Fibroblast of lung (primary cell): ENCODE measurements at regions not wholly inside any gene's neighbourhood (a gene's known extent, or its start where the extent isn't known, plus 50 kb on each side); places are given as distances from the start of the nearest gene placed in this dataset.

ENCODE experiments used
- DNase-seq, 2 donors: peaks; one replicate each; pipeline versions ENCODE4 v3.0.0 to v3.0.0-alpha.2; 2010; ENCODE audit warnings: low read depth in 2 of 2
- H2AFZ ChIP-seq: 2 replicates; pipeline ENCODE4 v1.5.1; 2012; ENCODE audit warnings: low read length, control low read depth, inconsistent platforms
- H3K27ac ChIP-seq: 2 replicates; pipeline ENCODE4 v1.5.1; 2011; ENCODE audit warnings: low read length, control low read depth; ENCODE audit not compliant: insufficient read depth
- H3K27me3 ChIP-seq: 2 replicates; pipeline ENCODE4 v1.5.1; 2011; ENCODE audit warnings: mild to moderate bottlenecking, low read length; ENCODE audit not compliant: control insufficient read depth, insufficient read depth
- H3K36me3 ChIP-seq: 2 replicates; pipeline ENCODE4 v1.5.1; 2011; ENCODE audit warnings: low read length; ENCODE audit not compliant: control insufficient read depth, insufficient read depth
- H3K4me1 ChIP-seq: 2 replicates; pipeline ENCODE4 v1.5.1; 2011; ENCODE audit warnings: low read length; ENCODE audit not compliant: control insufficient read depth, insufficient read depth; ENCODE audit errors: extremely low read depth
- H3K4me2 ChIP-seq: 2 replicates; pipeline ENCODE4 v1.5.1; 2011; ENCODE audit warnings: low read length, control low read depth; ENCODE audit not compliant: insufficient read depth; ENCODE audit errors: extremely low read depth
- H3K4me3 ChIP-seq, 4 experiments: fragments of 200-600 bp in 1 of 4; sonication (generic) in 1 of 4; replicated peaks in 1 of 4; 2 replicates each; pipeline ENCODE4 v1.5.1; 2011 to 2016; ENCODE audit warnings: low read length in 4 of 4, low read depth in 3 of 4, mild to moderate bottlenecking in 3 of 4, control low read depth in 2 of 4, inconsistent platforms in 1 of 4, mixed read lengths in 1 of 4; ENCODE audit not compliant: insufficient read depth in 1 of 4; ENCODE audit errors: control extremely low read depth in 1 of 4
- H3K79me2 ChIP-seq: 2 replicates; pipeline ENCODE4 v1.5.1; 2012; ENCODE audit warnings: mild to moderate bottlenecking, low read length, inconsistent platforms; ENCODE audit not compliant: control insufficient read depth, insufficient read depth
- H3K9ac ChIP-seq: 2 replicates; pipeline ENCODE4 v1.5.1; 2011; ENCODE audit warnings: mild to moderate bottlenecking, low read length, control low read depth; ENCODE audit not compliant: insufficient read depth
- H3K9me3 ChIP-seq: 2 replicates; pipeline ENCODE4 v1.5.1; 2012; ENCODE audit warnings: low read depth, low read length; ENCODE audit not compliant: control insufficient read depth, insufficient read depth
- H4K20me1 ChIP-seq: 2 replicates; pipeline ENCODE4 v1.5.1; 2011; ENCODE audit warnings: low read length; ENCODE audit not compliant: control insufficient read depth, insufficient read depth; ENCODE audit errors: extremely low read depth
- EZH2 ChIP-seq: IDR thresholded peaks from 2 replicates; pipeline ENCODE4 v1.5.1; 2012; ENCODE audit warnings: low read length, control low read depth, mild to moderate bottlenecking; ENCODE audit errors: missing control alignments
- TF ChIP-seq, protein P1 (sequence below), 2 donors: IDR thresholded peaks in 1 of 2; conservative IDR thresholded peaks in 1 of 2; 1 replicate in 1 of 2; 2 replicates in 1 of 2; pipeline ENCODE4 v1.5.1; 2011 to 2012; ENCODE audit warnings: low read length in 2 of 2, control low read depth in 1 of 2, inconsistent platforms in 1 of 2, low read depth in 1 of 2, mild to moderate bottlenecking in 1 of 2

DNA sequence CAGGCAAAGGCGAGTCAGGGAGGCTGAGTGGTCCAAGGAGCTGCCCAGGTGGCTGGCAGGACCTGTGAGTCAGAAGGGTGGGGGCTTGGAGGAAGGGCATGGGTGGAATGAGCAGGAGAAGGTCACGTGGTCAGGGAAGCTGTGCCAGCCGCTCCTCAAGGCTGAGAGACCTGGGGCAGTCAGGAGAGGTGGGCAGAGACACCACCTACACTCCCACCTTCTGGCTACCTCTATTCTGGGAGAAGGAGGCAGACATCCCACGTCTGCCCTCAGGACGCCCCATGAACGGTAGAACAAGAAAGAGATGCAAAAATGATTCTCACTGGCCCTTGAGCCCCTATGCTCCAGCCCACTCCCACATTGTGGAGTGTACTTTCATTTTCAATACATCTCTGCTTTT is 151.8 kb upstream of the RAB4A start:
- Histone ChIP-seq H3K9me3 (no peaks in the 10 kb centered on the region), H3K27me3 (no peaks in the 10 kb centered on the region)

DNA sequence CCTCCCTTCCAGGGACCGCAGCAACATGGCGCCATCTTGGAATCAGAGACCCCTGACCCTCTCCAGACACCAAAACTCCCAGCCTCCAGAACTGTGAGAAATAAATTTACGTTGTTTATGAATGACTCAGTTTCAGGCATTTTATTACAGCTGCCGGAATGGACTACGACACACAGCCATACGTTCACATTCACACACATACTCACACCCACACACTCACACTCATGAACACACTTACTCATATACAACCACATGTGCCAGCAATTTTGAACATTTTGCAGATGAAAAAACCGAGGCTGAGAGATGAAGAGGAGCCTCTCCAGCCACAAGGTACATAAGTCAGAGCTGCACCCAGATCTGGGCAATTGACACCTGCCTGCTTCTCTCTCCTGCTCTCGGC is 151.0 kb upstream of the RAB4A start:
- Histone ChIP-seq H3K27me3 (no peaks in the 10 kb centered on the region), H3K4me2 (no peak overlapping the region), H3K79me2 (no peaks in the 10 kb centered on the region), H3K4me1 (no peaks in the 10 kb centered on the region), H4K20me1 (no peaks in the 10 kb centered on the region), H3K4me3 (no peak overlapping the region), H2AFZ (no peak overlapping the region), H3K9me3 (no peaks in the 10 kb centered on the region), H3K27ac (no peak overlapping the region), H3K9ac (no peak overlapping the region), H3K36me3 (no peaks in the 10 kb centered on the region)
- no peak for TF ChIP-seq EZH2
- TF ChIP-seq, protein P1, sequence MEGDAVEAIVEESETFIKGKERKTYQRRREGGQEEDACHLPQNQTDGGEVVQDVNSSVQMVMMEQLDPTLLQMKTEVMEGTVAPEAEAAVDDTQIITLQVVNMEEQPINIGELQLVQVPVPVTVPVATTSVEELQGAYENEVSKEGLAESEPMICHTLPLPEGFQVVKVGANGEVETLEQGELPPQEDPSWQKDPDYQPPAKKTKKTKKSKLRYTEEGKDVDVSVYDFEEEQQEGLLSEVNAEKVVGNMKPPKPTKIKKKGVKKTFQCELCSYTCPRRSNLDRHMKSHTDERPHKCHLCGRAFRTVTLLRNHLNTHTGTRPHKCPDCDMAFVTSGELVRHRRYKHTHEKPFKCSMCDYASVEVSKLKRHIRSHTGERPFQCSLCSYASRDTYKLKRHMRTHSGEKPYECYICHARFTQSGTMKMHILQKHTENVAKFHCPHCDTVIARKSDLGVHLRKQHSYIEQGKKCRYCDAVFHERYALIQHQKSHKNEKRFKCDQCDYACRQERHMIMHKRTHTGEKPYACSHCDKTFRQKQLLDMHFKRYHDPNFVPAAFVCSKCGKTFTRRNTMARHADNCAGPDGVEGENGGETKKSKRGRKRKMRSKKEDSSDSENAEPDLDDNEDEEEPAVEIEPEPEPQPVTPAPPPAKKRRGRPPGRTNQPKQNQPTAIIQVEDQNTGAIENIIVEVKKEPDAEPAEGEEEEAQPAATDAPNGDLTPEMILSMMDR (conservative IDR thresholded peaks at IDR 0.05 in 1 of 2, IDR thresholded peaks at IDR 0.05 in 1 of 2; ENCODE audit: low read depth in 1 of 2, low read length in 2 of 2) = no peak
- peak in 1 of 2 donors; percentile 51 for DNase-seq

More for the DNA sequence above, 151.8 kb upstream of the RAB4A start:
- no peaks in the 10 kb centered on the region for H3K36me3 ChIP-seq
- H3K4me3 ChIP-seq = no peak overlapping the region
- no peak overlapping the region for H3K27ac ChIP-seq
- TF ChIP-seq, protein P1 (conservative IDR thresholded peaks at IDR 0.05 in 1 of 2, IDR thresholded peaks at IDR 0.05 in 1 of 2; ENCODE audit: low read depth in 1 of 2, low read length in 2 of 2) = no peak
- no peak for TF ChIP-seq EZH2
- no peaks in the 10 kb centered on the region for H4K20me1 ChIP-seq
- H2AFZ ChIP-seq = no peak overlapping the region
- H3K4me1 ChIP-seq = no peaks in the 10 kb centered on the region
- H3K4me2 ChIP-seq = no peak overlapping the region
- H3K9ac ChIP-seq = no peak overlapping the region
- DNase-seq = no peak
- H3K79me2 ChIP-seq = no peaks in the 10 kb centered on the region

DNA sequence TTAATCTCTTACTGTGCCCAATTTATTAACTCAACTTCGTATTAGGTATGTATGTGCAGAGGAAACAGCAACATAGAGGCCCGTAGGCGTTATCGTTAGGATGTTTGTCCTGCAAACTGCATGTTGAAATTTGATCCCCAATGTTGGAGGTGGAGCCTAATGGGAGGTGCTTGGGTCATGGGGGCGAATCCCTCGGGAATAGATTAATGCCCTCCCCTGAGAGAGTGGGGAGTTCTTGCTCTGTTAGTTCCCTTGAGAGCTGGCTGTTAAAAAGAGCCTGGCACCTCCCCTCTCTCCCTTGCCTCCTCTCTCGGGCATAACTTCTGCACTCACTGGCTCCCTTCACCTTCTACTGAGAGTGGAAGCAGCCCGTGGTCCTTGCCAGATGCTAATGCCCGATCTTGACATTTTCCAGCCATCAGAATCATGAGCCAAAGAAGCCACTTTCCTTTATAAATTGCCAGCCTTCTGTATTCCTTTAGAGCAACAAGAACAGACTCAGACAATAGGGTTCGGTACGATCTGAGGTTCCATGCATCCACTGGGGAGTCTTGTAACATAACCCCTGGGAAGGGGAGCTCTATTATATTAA is 149.0 kb upstream of the RAB4A start:
- TF ChIP-seq EZH2 = no peak
- TF ChIP-seq, protein P1 (conservative IDR thresholded peaks at IDR 0.05 in 1 of 2, IDR thresholded peaks at IDR 0.05 in 1 of 2; ENCODE audit: low read depth in 1 of 2, low read length in 2 of 2) = no peak
- no peak for DNase-seq
- Histone ChIP-seq H3K9me3 (no peaks in the 10 kb centered on the region), H3K4me3 (no peak overlapping the region), H3K79me2 (no peaks in the 10 kb centered on the region), H3K9ac (no peak overlapping the region), H3K27me3 (no peaks in the 10 kb centered on the region), H2AFZ (no peak overlapping the region), H3K36me3 (no peaks in the 10 kb centered on the region), H4K20me1 (no peaks in the 10 kb centered on the region), H3K4me2 (no peak overlapping the region), H3K27ac (no peak overlapping the region), H3K4me1 (no peaks in the 10 kb centered on the region)
